Fibroblast of pulmonary artery (primary cell): ENCODE measurements at regions not wholly inside any gene's neighbourhood (a gene's known extent, or its start where the extent isn't known, plus 50 kb on each side); places are given as distances from the start of the nearest gene placed in this dataset.

ENCODE experiments used
- DNase-seq: peaks from one replicate; pipeline ENCODE4 v3.0.0-alpha.2; 2010; ENCODE audit warnings: low read depth
- H3K4me3 ChIP-seq: replicated peaks from 2 replicates; pipeline ENCODE4 v1.5.1; 2011; ENCODE audit warnings: low read depth, mild to moderate bottlenecking, control low read depth, low read length, moderate library complexity
- TF ChIP-seq, protein P1 (sequence below): IDR thresholded peaks from 2 replicates; pipeline ENCODE4 v1.5.1; 2011; ENCODE audit warnings: mild to moderate bottlenecking, control low read depth, low read length, inconsistent platforms; ENCODE audit errors: missing control alignments

DNA sequence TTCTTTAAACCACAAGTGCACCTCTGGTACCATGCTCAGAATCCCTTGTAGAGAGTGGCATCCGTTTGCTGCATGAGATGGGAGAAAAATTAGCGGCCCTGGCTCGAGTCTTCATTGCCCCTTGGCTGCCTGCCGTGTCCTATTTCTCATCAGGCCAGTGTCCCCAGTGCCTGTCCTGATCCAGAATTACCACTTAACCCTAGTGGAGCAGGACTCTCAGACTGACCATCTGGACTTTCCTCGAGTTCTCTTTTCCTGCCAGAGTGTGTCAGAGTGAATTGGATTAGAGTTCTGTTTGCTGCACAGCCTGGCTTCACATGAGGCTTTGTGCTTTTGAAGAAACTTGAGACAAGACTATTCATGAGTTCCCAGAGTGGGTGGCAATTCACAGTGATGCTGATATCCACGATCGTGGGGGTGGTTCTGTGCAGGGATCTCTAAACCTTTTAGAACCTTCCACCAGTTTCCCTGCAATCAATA is 92.6 kb downstream of the C9orf152 start:
- H3K4me3 ChIP-seq: no peak overlapping the region
- TF ChIP-seq, protein P1, sequence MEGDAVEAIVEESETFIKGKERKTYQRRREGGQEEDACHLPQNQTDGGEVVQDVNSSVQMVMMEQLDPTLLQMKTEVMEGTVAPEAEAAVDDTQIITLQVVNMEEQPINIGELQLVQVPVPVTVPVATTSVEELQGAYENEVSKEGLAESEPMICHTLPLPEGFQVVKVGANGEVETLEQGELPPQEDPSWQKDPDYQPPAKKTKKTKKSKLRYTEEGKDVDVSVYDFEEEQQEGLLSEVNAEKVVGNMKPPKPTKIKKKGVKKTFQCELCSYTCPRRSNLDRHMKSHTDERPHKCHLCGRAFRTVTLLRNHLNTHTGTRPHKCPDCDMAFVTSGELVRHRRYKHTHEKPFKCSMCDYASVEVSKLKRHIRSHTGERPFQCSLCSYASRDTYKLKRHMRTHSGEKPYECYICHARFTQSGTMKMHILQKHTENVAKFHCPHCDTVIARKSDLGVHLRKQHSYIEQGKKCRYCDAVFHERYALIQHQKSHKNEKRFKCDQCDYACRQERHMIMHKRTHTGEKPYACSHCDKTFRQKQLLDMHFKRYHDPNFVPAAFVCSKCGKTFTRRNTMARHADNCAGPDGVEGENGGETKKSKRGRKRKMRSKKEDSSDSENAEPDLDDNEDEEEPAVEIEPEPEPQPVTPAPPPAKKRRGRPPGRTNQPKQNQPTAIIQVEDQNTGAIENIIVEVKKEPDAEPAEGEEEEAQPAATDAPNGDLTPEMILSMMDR: no peak
- DNase-seq: peak; percentile 75

DNA sequence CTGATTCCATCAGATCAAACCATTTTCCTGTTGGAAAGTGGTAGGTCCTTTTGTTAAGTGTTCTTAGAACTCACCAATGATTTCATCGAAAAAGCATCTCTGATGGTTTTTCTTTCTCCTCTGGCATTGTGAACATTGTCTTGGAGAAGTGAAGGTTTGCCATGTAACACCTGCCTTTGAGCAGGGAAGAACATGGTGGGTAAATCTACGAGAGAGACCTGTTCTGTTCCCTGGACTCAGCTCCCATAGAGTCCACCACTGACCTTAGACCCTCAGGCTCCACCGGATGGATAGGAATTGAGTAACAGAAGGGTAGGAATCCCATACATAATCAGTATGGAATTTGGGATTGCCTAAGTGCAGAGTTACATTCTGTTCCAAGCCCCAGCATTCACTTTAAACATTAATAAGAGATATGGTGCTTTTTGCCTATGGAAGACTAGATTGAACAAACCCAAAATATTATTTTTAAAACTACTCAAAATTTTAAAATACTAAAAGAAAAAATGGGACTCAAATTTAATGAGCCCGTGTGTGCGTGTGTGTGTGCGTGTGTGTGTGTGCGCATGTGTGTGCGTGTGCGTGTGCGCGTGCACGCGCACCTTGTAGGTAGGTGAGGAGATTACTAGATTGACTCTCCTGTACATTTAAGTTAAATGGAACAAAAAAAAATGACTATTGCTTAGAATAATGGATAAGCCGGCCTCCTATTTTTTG is 92.0 kb downstream of the C9orf152 start:
- TF ChIP-seq, protein P1: no peak
- H3K4me3 ChIP-seq: no peak overlapping the region
- peak; percentile 93 for DNase-seq

DNA sequence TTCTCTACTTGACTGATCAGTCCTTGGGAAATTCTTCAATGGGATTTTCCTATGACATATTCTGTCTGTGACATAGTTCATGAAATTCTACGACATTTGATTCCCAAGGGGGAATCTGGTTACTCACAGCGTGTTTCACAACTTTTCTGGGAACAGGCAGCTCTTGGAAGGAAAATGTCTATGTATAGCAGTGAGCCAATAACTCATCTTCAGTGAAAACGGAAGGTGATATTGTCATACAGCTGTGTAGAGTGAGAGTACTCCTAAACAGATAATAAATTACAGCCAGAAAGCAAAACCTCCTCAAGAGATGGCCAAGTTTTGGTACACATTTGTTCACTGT is 91.4 kb downstream of the C9orf152 start:
- peak; percentile 98 for DNase-seq
- TF ChIP-seq, protein P1: no peak
- H3K4me3 ChIP-seq: no peak overlapping the region

DNA sequence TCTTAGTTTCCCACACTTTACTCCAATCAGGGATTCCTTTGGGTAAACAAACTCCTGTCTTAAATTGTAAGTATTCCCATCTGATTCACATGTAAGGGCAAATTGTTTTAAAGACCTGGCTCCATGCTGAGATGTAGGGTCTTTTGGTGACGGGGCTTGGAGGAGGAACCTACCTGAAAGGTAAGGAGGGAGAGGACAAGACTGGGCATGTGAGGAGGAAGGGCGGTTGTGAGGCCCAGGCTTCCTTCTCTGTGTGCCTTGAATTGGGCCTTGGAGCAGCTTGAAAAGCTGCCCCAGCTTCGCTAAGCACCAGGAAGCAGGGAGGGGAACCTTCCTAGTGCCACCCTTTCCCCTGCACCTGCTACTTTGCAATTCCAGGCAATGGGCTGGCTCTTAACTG is 86.8 kb downstream of the C9orf152 start:
- no peak overlapping the region for H3K4me3 ChIP-seq
- TF ChIP-seq, protein P1: no peak
- no peak for DNase-seq

DNA sequence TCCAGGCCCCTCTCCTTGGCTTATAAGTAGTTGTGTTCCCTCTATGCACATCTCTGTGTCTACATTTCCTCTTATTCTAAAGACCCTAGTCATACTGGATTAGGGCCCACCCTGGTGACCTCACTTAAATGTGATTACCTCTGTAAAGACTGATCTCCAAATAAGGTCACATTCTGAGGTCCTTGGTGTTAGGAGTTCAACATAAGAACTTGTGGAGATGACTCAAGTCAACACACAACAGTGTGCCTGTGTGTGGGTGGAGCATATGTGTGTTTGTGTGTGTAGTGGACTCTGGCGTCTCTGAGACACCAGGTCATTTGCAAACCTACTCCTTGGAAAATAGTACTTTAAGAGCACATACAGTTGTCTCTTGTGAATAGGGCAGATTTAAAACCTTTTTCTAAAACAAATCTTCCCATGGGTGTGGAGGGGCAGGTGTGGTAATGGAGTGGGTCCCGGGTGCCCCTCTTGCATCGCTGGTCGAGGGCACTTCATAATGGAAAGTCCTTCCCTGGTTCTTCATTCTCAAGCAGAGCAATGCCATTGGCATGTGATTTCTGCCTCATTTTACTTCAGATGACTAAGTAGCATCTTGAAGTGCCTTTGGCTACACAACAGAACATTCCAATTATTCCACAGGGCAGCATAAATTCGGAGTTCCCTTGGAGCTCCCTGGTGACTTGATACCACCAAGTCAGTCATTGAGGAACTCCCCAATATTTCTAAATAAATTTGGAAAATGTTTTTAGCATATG is 84.4 kb downstream of the C9orf152 start:
- TF ChIP-seq, protein P1: no peak
- H3K4me3 ChIP-seq: no peak overlapping the region
- DNase-seq: no peak

DNA sequence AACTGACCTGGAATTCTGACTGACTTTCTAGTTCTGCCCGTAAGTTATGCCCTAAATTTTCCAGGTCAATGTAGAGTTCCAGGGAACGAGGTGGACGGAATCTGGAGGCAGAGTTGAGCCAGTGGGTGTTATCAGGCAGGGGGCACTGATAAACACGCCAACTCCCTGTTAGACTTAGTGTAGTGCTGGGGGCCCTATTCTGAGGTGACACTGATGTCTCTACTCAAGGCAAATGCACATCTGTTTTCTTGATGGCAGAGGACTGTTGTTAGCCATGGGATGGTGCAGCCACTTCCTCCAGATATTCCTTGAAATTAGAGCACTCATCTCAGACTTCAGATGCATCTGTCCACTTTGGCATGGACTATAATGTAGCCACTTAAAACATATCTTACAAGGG is 83.5 kb downstream of the C9orf152 start:
- no peak for DNase-seq
- TF ChIP-seq, protein P1: no peak
- H3K4me3 ChIP-seq: no peak overlapping the region
